GM23248 (cell line): ENCODE measurements at regions not wholly inside any gene's neighbourhood (a gene's known extent, or its start where the extent isn't known, plus 50 kb on each side); places are given as distances from the start of the nearest gene placed in this dataset.

Source experiments
- DNase-seq: peaks from one replicate; pipeline ENCODE4 v3.0.0-alpha.2; 2015
- H2AFZ ChIP-seq: fragments of 200-600 bp; sonication (generic); 2 replicates; pipeline ENCODE4 v1.6.1; 2016; ENCODE audit warnings: antibody characterized with exemption
- H3F3A ChIP-seq: fragments of 200-600 bp; sonication (generic); 2 replicates; pipeline ENCODE4 v1.6.1; 2016; ENCODE audit warnings: mild to moderate bottlenecking, antibody characterized with exemption, mixed run types; ENCODE audit not compliant: insufficient read depth
- H3K27ac ChIP-seq: fragments of 200-600 bp; sonication (generic); 2 replicates; pipeline ENCODE4 v1.5.1; 2016; ENCODE audit warnings: mild to moderate bottlenecking
- H3K27me3 ChIP-seq: fragments of 200-600 bp; sonication (generic); replicated peaks from 2 replicates; pipeline ENCODE4 v1.6.1; 2016; ENCODE audit warnings: mild to moderate bottlenecking; ENCODE audit not compliant: insufficient read depth
- H3K36me3 ChIP-seq: fragments of 200-600 bp; sonication (generic); 2 replicates; pipeline ENCODE4 v1.6.1; 2016; ENCODE audit warnings: low read depth, mild to moderate bottlenecking
- H3K4me1 ChIP-seq: fragments of 200-600 bp; sonication (generic); 2 replicates; pipeline ENCODE4 v1.6.1; 2016; ENCODE audit warnings: mild to moderate bottlenecking; ENCODE audit not compliant: insufficient read depth
- H3K4me2 ChIP-seq: fragments of 200-600 bp; sonication (generic); one replicate; pipeline ENCODE4 v1.6.1; 2016; ENCODE audit warnings: mild to moderate bottlenecking; ENCODE audit not compliant: unreplicated experiment
- H3K4me3 ChIP-seq: fragments of 200-600 bp; sonication (generic); 2 replicates; pipeline ENCODE4 v1.5.1; 2016; ENCODE audit warnings: mild to moderate bottlenecking
- H3K79me2 ChIP-seq: fragments of 200-600 bp; sonication (generic); 2 replicates; pipeline ENCODE4 v1.6.1; 2016; ENCODE audit warnings: mild to moderate bottlenecking; ENCODE audit not compliant: insufficient read depth
- H3K9ac ChIP-seq: fragments of 200-600 bp; sonication (generic); 2 replicates; pipeline ENCODE4 v1.6.1; 2016; ENCODE audit warnings: mild to moderate bottlenecking
- H3K9me2 ChIP-seq: fragments of 200-600 bp; sonication (generic); 2 replicates; pipeline ENCODE4 v1.6.1; 2016; ENCODE audit warnings: mixed run types, mild to moderate bottlenecking, moderate library complexity; ENCODE audit not compliant: insufficient read depth
- H3K9me3 ChIP-seq: fragments of 200-600 bp; sonication (generic); one replicate; pipeline ENCODE4 v1.6.1; 2017; ENCODE audit warnings: low read depth
- H4K20me1 ChIP-seq: fragments of 200-600 bp; sonication (generic); 2 replicates; pipeline ENCODE4 v1.6.0; 2016; ENCODE audit not compliant: insufficient read depth
- EZH2 ChIP-seq: fragments of 200-600 bp; sonication (generic); IDR thresholded peaks from 2 replicates; pipeline ENCODE4 v1.6.1; 2018; ENCODE audit warnings: antibody characterized with exemption, mild to moderate bottlenecking; ENCODE audit not compliant: insufficient read depth, poor library complexity, severe bottlenecking
- EZH2phosphoT487 ChIP-seq: fragments of 200-600 bp; sonication (generic); IDR thresholded peaks from 2 replicates; pipeline ENCODE4 v1.6.1; 2018; ENCODE audit warnings: antibody characterized with exemption, moderate library complexity, mild to moderate bottlenecking, low read depth; ENCODE audit not compliant: insufficient read depth
- WGBS, 2 experiments: methylation state at CpG; one replicate each; pipeline ENCODE4 v1.1.6; 2015 to 2017; ENCODE audit warnings: low lambda C conversion rate in 2 of 2, low coverage in 1 of 2; ENCODE audit errors: missing lambda C conversion rate in 2 of 2; 5-methylcytosine and 5-hydroxymethylcytosine counted together
- in situ Hi-C: fragments of 300-500 bp; cut with MboI; formaldehyde crosslinking; loops from 2 replicates; pipeline ENCODE4 v1.15.0; 2020

DNA sequence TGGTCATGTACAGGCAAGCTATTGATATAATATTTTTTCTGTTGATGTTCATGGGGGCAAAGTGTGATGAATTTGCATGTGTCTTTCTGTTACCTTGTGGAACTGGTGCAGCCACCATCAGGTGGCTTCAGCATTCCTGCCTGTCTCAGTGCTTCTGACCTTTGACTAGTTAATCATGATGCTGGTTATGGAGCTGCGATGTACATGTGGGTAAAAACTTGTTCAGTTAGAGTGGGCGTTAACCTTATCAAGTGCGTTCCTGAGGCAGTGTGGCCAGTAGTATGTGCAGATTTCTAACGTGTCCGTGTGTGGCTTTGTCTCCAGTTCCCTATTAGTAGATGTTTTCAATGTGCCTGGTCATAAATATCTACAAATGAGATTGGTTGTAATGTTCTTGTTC is 127.4 kb upstream of the ZSWIM2 start:
- Histone ChIP-seq H3K4me2 (no peak overlapping the region), H3K4me1 (no peaks in the 10 kb centered on the region), H3K9me3 (no peaks in the 10 kb centered on the region), H3F3A (no peaks in the 10 kb centered on the region), H3K27me3 (no peaks in the 10 kb centered on the region), H3K9me2 (no peaks in the 10 kb centered on the region), H4K20me1 (no peaks in the 10 kb centered on the region), H3K4me3 (no peak overlapping the region), H2AFZ (no peak overlapping the region), H3K9ac (no peak overlapping the region), H3K27ac (no peak overlapping the region), H3K79me2 (no peaks in the 10 kb centered on the region), H3K36me3 (no peaks in the 10 kb centered on the region)
- in situ Hi-C loops, result no loop called here
- no peak for DNase-seq
- no peak for TF ChIP-seq EZH2
- no peak for TF ChIP-seq EZH2phosphoT487
- 51 to 52% methylated on average over 5 of the region's 5 CpGs for WGBS, 2 experiments

DNA sequence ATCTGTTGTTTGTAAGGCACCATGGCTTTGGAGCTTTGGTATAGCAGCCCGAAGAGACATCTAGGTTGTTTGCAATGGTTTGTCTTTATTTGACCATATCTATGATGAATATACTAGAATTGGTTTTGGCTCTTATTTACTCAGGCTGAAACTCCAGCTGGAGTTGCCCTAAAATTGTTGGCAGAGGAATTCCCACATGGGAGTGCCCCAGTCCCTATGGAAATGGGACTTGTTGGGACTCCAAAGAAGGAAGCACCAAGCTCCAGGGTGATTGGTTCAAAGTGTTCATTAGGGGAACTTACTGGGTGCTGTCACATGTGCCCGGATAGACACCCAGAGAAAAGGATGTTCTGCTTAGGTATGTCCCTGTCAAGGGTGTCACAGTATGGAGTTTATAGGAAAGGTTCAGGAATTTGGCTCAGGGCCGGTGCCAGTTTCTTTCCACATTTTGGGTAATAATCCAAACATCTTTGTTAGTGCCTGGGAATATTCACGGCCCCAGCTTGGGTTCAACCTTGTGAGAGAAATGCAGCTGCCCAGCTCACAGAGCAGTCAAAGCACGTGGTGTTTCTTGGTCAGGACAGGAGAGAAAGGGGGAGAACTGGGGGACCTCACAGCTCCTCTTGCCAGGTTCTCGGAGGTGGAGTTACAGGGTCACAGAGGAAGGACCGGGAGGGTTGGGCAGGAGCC is 123.5 kb upstream of the ZSWIM2 start:
- no peaks in the 10 kb centered on the region for H3K4me1 ChIP-seq
- TF ChIP-seq EZH2phosphoT487 (no peak), EZH2 (no peak)
- no peaks in the 10 kb centered on the region for H3K27me3 ChIP-seq
- no peak for DNase-seq
- H2AFZ ChIP-seq, result no peak overlapping the region
- H3K9me3 ChIP-seq, result no peaks in the 10 kb centered on the region
- H3K36me3 ChIP-seq, result no peaks in the 10 kb centered on the region
- H3K9ac ChIP-seq, result no peak overlapping the region
- no peaks in the 10 kb centered on the region for H4K20me1 ChIP-seq
- no peaks in the 10 kb centered on the region for H3K79me2 ChIP-seq
- in situ Hi-C loops, result no loop called here
- H3F3A ChIP-seq, result no peaks in the 10 kb centered on the region
- H3K9me2 ChIP-seq, result no peaks in the 10 kb centered on the region
- WGBS, 2 experiments, result 39 to 46% methylated on average over 7 of the region's 7 CpGs
- H3K27ac ChIP-seq, result no peak overlapping the region
- H3K4me3 ChIP-seq, result no peak overlapping the region
- no peak overlapping the region for H3K4me2 ChIP-seq

DNA sequence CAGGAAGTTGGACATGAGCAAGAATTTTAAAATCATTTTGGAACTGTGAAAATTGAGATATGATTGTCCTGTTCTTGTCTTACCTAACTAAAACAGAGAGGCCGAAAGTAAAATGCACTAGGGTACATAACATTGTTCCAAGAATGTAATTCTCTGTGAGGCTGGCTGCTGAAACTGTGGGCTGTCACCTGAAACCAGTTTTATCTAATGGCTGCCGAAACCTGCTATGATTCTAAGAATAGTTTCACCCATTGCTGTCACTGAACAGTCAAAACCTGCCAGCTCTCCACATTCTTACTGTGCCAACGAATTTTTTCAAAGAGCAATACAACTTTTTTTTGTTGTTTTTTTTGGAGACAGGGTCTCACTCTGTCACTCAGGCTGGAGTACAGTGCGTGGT is 119.3 kb upstream of the ZSWIM2 start:
- H3K4me1 ChIP-seq, result no peaks in the 10 kb centered on the region
- no peaks in the 10 kb centered on the region for H3K9me2 ChIP-seq
- H2AFZ ChIP-seq, result no peak overlapping the region; the same call in 1 of the 2 replicates
- no peak for DNase-seq
- TF ChIP-seq EZH2, result no peak
- TF ChIP-seq EZH2phosphoT487, result no peak
- no peak overlapping the region for H3K9ac ChIP-seq
- no peak overlapping the region for H3K4me2 ChIP-seq
- H3K27ac ChIP-seq, result no peak overlapping the region
- no peak overlapping the region for H3K4me3 ChIP-seq
- no peaks in the 10 kb centered on the region for H3K36me3 ChIP-seq
- H3F3A ChIP-seq, result no peaks in the 10 kb centered on the region
- H4K20me1 ChIP-seq, result no peaks in the 10 kb centered on the region
- no peaks in the 10 kb centered on the region for H3K9me3 ChIP-seq
- in situ Hi-C loops, result no loop called here
- 30% methylated on average over 4 of the region's 4 CpGs for WGBS, 2 experiments
- H3K79me2 ChIP-seq, result no peaks in the 10 kb centered on the region
- H3K27me3 ChIP-seq, result no peaks in the 10 kb centered on the region

DNA sequence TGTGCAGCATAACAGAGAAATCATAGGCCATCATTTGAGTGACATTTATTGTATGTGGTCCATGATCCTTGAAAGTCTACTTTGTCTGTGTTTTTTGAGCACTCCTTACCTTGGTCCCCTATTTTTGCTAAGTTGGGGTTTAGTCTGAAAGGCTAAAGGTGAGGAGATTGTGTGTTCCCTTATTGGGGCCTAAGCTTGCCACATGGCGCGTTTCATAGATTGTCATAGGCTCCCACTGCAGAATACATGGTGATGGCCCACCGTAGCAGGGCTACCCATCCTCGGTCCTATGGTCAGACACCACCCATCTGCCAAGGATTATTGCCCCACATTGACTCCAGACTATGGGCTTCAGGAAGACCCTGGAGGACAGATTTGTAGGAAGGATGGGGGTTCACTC is 117.0 kb upstream of the ZSWIM2 start:
- DNase-seq, result no peak
- no peaks in the 10 kb centered on the region for H3F3A ChIP-seq
- WGBS, 2 experiments, result 68 to 73% methylated on average over 4 of the region's 4 CpGs

More for the DNA sequence above, 117.0 kb upstream of the ZSWIM2 start:
- H3K27ac ChIP-seq, result no peak overlapping the region
- no peaks in the 10 kb centered on the region for H3K36me3 ChIP-seq
- no peak for TF ChIP-seq EZH2
- no peak for TF ChIP-seq EZH2phosphoT487
- no peaks in the 10 kb centered on the region for H3K9me3 ChIP-seq
- no peak overlapping the region for H3K4me3 ChIP-seq
- no peaks in the 10 kb centered on the region for H3K9me2 ChIP-seq
- H4K20me1 ChIP-seq, result no peaks in the 10 kb centered on the region
- no peak overlapping the region for H3K9ac ChIP-seq
- H3K27me3 ChIP-seq, result no peaks in the 10 kb centered on the region
- H3K4me2 ChIP-seq, result no peak overlapping the region
- no peak overlapping the region for H2AFZ ChIP-seq
- H3K79me2 ChIP-seq, result no peaks in the 10 kb centered on the region
- H3K4me1 ChIP-seq, result no peaks in the 10 kb centered on the region
- in situ Hi-C loops, result no loop called here
